Subcutaneous abdominal adipose tissue (tissue), 5 donors: ENCODE measurements at regions not wholly inside any gene's neighbourhood (a gene's known extent, or its start where the extent isn't known, plus 50 kb on each side); places are given as distances from the start of the nearest gene placed in this dataset.

Experiments used
- H3K27ac ChIP-seq: one replicate; pipeline ENCODE4 v1.7.0; 2013; ENCODE audit warnings: low read depth, mild to moderate bottlenecking, inconsistent platforms, low read length, moderate library complexity
- H3K27me3 ChIP-seq, 5 donors: one replicate each; pipeline ENCODE4 v1.7.0; 2013; ENCODE audit warnings: low read length in 5 of 5, inconsistent platforms in 1 of 5; ENCODE audit not compliant: control insufficient read depth in 5 of 5, insufficient read depth in 4 of 5
- H3K36me3 ChIP-seq, 5 donors: one replicate each; pipeline ENCODE4 v1.7.0; 2013; ENCODE audit warnings: low read length in 5 of 5; ENCODE audit not compliant: control insufficient read depth in 5 of 5, insufficient read depth in 5 of 5
- H3K4me1 ChIP-seq, 5 donors: one replicate each; pipeline ENCODE4 v1.7.0; 2013; ENCODE audit warnings: low read length in 5 of 5, mild to moderate bottlenecking in 3 of 5, moderate library complexity in 1 of 5; ENCODE audit not compliant: control insufficient read depth in 5 of 5, insufficient read depth in 5 of 5
- H3K4me3 ChIP-seq, 5 donors: one replicate each; pipeline ENCODE4 v1.7.0; 2013; ENCODE audit warnings: low read length in 5 of 5, low read depth in 1 of 5
- H3K9ac ChIP-seq, 5 donors: one replicate each; pipeline ENCODE4 v1.7.0; 2013; ENCODE audit warnings: low read length in 5 of 5, mild to moderate bottlenecking in 4 of 5, moderate library complexity in 3 of 5
- H3K9me3 ChIP-seq, 5 donors: one replicate each; pipeline ENCODE4 v1.7.0; 2013; ENCODE audit warnings: low read length in 5 of 5; ENCODE audit not compliant: control insufficient read depth in 5 of 5
- donor health status: healthy.
- donor health status: healthy.
- donor health status: healthy.
- donor health status: healthy.
- donor health status: healthy.

DNA sequence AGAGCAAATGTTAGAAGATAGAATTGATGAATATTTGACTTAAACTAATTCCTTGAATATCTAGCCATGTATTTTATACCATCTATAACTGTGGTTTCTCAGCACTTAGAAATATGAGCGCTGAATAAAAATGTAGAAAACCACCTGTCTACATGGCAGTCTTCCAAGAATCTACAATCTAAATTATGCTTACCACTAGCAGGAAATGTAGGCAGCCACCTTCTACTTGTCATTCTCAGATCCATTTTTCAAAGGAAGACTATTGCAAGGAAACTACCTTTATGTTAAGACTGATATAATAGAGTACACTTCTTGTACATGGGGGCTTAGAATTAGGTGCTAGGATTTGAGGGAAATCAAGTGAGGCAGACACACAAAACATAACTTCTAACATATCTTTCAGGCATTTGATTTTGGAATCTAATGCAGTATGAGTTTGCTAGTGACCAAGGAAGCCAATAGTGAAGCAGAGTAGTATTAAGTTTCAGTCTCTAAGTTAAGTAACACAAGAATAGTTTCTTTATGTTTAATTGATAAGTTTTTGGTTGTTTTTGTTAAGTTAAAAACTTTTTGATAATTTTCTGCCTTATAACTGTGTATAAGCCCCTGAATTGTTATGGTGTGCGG lies 175.9 kb upstream of the ITGA4 start:
- Histone ChIP-seq H3K27me3 (no peaks in the 10 kb centered on the region), H3K36me3 (no peaks in the 10 kb centered on the region), H3K9me3 (no peaks in the 10 kb centered on the region), H3K4me3 (no peak overlapping the region), H3K27ac (no peak overlapping the region), H3K9ac (no peak overlapping the region), H3K4me1 (no peaks in the 10 kb centered on the region)

DNA sequence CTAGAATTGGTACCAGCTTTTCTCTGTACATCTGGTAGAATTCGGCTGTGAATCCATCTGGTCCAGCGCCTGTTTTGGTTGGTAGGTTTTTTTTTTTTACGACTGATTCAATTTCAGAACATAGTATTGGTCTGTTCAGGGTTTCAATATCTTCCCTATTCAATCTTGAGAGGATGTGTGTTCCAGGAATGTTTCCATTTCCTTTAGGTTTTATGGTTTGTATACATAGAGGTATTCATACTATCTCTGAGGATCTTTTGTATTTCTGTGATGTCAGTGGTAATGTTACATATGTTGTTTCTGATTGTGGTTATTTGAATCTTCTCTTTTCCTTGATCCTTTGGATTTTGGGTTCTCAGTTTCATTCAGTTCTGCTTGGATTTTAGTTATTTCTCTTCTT lies 172.1 kb upstream of the ITGA4 start:
- H3K9ac ChIP-seq = no peak overlapping the region
- no peaks in the 10 kb centered on the region for H3K27me3 ChIP-seq
- no peak overlapping the region for H3K27ac ChIP-seq
- no peaks in the 10 kb centered on the region for H3K4me1 ChIP-seq
- H3K4me3 ChIP-seq = no peak overlapping the region
- H3K36me3 ChIP-seq = no peaks in the 10 kb centered on the region
- no peaks in the 10 kb centered on the region for H3K9me3 ChIP-seq

DNA sequence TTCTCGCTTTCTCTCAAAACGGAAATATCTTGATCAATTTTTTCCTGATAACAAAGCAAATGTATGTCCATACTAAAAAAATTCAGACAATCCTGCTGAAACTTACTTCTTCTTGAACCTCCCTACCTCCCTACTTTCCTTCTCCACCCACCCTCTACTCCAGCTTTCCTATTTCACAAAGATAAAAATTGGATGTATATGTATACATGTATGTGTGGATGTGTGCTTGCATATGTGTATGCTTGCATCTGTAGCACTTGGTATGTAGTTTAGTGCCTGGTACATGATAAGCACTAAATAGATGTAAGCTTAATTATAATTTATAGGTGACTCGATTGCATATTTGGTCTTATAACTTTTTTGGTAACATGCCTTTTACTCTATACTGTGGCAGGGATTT lies 167.5 kb upstream of the ITGA4 start:
- Histone ChIP-seq H3K9ac (no peak overlapping the region), H3K27ac (no peak overlapping the region), H3K4me1 (no peaks in the 10 kb centered on the region), H3K4me3 (no peak overlapping the region), H3K27me3 (no peaks in the 10 kb centered on the region), H3K9me3 (peaks cover 0 to 4% (median 0%) of the 10 kb centered on the region in 5 donors), H3K36me3 (no peaks in the 10 kb centered on the region)

DNA sequence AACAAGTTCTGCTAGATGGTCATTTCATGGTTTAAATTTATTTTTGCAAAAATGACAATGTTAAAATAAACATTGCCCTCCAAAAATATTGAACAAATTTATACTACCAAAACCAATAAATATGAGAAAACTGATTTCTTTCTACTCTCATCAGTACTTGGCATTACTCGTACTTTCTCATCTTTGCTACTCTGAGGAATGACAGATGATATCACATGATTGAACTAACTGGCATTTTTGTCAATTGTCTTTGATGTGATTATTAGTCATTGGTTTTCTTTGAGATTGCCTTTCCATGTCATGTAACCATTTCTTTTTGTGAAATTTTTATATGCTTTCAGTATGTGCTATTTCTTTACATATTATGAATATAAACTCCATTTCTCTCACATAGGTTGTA lies 167.0 kb upstream of the ITGA4 start:
- no peaks in the 10 kb centered on the region for H3K36me3 ChIP-seq
- no peak overlapping the region for H3K9ac ChIP-seq
- peaks cover 0 to 9% (median 0%) of the 10 kb centered on the region in 5 donors for H3K9me3 ChIP-seq
- no peak overlapping the region for H3K27ac ChIP-seq
- H3K27me3 ChIP-seq = no peaks in the 10 kb centered on the region
- no peaks in the 10 kb centered on the region for H3K4me1 ChIP-seq
- H3K4me3 ChIP-seq = no peak overlapping the region

DNA sequence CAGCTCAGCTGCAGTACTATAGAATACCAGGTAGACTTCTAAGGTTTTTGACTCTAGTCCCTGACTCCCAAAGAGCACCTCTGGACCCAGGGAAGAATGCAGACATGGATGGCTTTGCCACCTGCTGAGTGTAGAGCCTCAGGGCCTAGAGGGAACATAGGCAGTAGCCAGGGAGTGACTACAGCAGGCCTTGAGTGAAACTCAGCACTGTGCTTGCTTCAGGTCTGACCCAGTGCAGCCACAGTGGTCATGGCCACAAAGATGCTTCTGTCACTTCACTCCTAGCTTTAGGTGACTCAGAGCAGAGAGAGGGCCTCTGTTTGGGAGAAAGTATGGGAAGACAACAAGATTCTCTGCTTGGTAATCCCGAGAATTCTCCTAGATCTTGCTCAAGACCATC lies 162.2 kb upstream of the ITGA4 start:
- H3K27me3 ChIP-seq = no peaks in the 10 kb centered on the region
- H3K9me3 ChIP-seq = peaks cover 0 to 11% (median 7%) of the 10 kb centered on the region in 5 donors
- no peaks in the 10 kb centered on the region for H3K4me1 ChIP-seq
- no peak overlapping the region for H3K4me3 ChIP-seq
- H3K9ac ChIP-seq = no peak overlapping the region
- no peaks in the 10 kb centered on the region for H3K36me3 ChIP-seq
- H3K27ac ChIP-seq = no peak overlapping the region

DNA sequence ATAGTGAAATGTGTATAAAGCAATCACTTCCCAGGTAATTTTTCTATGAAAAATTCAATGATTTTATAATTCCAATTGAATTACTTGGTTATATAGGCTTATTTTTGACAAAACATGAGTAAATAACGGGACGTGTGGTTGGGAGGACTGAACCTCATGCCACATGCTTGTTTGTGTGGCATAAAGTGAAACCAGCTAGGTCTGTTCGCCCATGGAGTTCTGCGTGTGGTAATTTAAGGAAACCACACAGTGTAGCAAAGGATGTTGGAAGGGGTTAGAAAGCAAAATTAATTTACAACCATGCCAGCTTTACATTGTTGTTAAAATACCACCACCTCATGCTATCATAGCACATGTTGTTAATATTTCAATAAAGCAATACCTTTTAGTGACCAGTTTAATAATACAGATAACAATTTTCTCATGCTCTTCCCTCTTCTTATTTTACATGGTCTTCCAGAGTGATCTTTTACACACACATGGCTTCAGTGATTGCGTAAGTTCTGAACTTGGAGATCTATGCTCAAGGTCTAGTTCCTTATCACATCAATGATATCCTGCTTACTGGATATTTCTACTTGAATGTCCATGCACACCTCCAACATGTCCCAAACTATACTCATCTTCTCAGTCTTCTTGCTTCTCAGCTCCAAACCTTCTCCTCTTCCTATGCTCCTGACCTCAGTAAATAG lies 156.4 kb upstream of the ITGA4 start:
- Histone ChIP-seq H3K36me3 (no peaks in the 10 kb centered on the region), H3K27me3 (no peaks in the 10 kb centered on the region), H3K4me1 (peaks cover 0 to 2% (median 0%) of the 10 kb centered on the region in 5 donors), H3K4me3 (no peak overlapping the region), H3K9ac (no peak overlapping the region), H3K9me3 (peaks cover 0 to 4% (median under 1%) of the 10 kb centered on the region in 5 donors), H3K27ac (no peak overlapping the region)

DNA sequence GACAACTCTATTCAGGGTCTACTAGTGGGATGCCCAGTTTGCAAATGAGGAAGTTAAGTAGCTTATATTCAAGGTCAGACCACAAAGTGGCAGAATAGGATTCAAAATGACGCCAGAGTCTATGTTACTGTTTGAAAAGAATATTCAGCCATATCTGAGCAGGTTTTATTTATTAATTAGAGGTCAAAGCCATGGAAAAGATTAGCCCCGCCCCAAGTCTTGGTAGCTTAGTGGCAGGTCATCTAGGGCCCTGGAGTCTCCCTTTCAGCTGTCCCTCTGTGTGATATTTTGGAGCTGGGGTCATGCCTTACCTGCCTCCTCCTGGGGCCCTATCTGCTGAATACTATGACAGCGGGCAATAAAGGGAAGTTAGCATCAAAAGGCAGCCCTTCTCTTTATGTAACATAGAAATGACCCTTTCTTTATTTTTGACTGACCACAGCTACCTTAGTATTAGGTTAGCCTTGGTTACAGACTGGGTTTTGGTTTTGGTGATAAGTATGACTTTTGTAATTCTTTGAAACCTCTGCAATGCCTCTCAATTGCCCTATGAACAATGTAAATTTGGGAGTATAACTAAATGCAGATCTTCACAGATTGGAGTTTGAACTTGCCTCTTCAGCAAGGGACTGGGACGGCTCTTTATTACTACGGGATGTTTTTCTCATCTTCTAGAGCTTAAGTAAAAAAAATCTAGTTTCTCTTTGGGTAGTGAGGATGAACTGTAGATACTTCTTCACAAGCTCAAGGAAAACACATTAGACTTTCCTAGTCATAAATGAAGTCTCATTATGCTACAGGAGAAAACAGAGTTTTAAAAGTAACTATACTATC lies 153.0 kb upstream of the ITGA4 start:
- Histone ChIP-seq H3K9ac (no peak overlapping the region), H3K4me3 (no peak overlapping the region), H3K4me1 (peaks cover 0 to 5% (median 0%) of the 10 kb centered on the region in 5 donors), H3K27ac (no peak overlapping the region), H3K27me3 (no peaks in the 10 kb centered on the region), H3K9me3 (no peaks in the 10 kb centered on the region), H3K36me3 (no peaks in the 10 kb centered on the region)

DNA sequence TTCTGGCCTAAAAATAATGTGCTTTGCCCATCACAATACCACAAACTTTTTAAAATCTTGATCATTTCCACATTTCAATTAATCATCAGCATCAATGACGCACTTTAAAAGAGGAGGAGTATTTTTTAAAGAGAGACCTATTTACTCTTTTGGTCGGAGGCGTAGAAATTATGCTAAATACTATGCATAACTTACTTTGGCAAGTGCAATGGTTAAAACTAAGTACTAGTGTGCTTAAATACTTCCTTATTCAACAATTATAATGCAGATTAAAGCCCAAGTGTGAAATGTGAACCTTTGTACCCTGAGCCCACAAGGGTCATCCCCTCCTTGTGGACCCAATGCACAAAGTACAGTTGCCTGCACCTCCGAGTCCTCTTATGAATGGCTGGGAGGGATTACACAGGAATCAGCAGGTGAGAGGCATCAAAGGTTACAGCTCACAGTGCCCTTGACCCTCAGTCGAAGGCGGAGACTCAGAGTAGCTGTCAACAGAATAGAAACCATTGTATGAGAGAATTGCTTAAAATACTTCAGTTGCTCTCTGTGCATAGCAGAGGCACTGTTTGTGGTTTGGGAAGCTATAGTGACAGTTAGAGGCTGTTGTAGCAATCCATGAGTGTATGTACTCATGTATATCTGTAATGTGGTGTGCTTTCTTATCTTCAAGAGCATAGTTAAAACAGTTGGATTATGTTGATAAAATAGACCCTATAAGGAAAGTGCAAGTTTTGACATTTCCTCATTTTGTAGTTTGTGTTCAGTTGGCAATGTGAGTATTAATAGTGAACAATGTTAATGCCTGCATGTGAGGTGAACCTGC lies 151.7 kb upstream of the ITGA4 start:
- Histone ChIP-seq H3K27ac (no peak overlapping the region), H3K4me3 (no peak overlapping the region), H3K9me3 (no peaks in the 10 kb centered on the region), H3K27me3 (no peaks in the 10 kb centered on the region), H3K4me1 (peaks cover 0 to 5% (median 0%) of the 10 kb centered on the region in 5 donors), H3K9ac (no peak overlapping the region), H3K36me3 (no peaks in the 10 kb centered on the region)

DNA sequence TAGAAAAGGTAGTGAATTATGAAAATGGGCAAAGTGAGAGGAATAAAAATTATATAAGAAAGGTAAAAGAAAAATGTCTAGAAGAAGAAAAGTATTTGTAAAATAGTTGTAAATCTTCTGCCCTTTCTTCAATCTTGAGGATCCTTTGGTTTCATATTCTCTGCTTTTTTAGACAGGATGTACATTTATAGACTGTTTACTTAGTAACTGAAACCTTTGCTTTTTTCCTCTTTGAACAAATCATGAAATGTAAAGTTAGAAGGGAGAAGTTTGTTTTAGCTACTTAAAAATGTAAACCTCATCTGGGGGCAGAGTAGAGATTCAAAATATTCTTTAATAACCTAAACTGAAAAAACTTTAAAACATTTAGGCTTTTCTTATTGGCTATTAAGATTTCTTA lies 150.4 kb upstream of the ITGA4 start:
- Histone ChIP-seq H3K4me1 (peaks cover 0 to 5% (median 0%) of the 10 kb centered on the region in 5 donors), H3K36me3 (no peaks in the 10 kb centered on the region), H3K27ac (no peak overlapping the region), H3K9ac (no peak overlapping the region), H3K27me3 (no peaks in the 10 kb centered on the region), H3K9me3 (no peaks in the 10 kb centered on the region), H3K4me3 (no peak overlapping the region)
